Type B pancreatic cell (in vitro differentiated cells): ENCODE measurements at regions not wholly inside any gene's neighbourhood (a gene's known extent, or its start where the extent isn't known, plus 50 kb on each side); places are given as distances from the start of the nearest gene placed in this dataset.

Experiments used
- DNase-seq: peaks from one replicate; pipeline ENCODE4 v3.0.0; 2021; ENCODE audit warnings: mixed read lengths; ENCODE audit not compliant: unreplicated experiment; ENCODE audit errors: extremely low spot score
- H3K27ac Mint-ChIP-seq: 2 replicates; pipeline ENCODE4 v1.8.0; 2021; ENCODE audit warnings: mild to moderate bottlenecking, mixed read lengths
- H3K27me3 Mint-ChIP-seq: 2 replicates; pipeline ENCODE4 v1.8.0; 2021; ENCODE audit warnings: mixed read lengths
- H3K36me3 Mint-ChIP-seq: 2 replicates; pipeline ENCODE4 v1.8.0; 2021; ENCODE audit warnings: mixed read lengths
- H3K4me1 Mint-ChIP-seq: one replicate; pipeline ENCODE4 v1.8.0; 2021; ENCODE audit warnings: mixed read lengths; ENCODE audit not compliant: unreplicated experiment
- H3K4me3 Mint-ChIP-seq: 2 replicates; pipeline ENCODE4 v1.8.0; 2021; ENCODE audit warnings: mild to moderate bottlenecking, mixed read lengths
- H3K9me3 Mint-ChIP-seq: 2 replicates; pipeline ENCODE4 v1.8.0; 2021; ENCODE audit warnings: mixed read lengths
- TF ChIP-seq, protein P1 (sequence below): fragments of 200-600 bp; sonication (generic); conservative IDR thresholded peaks from 2 replicates; pipeline ENCODE4 v1.5.0; 2021; ENCODE audit warnings: antibody characterized with exemption, mild to moderate bottlenecking

DNA sequence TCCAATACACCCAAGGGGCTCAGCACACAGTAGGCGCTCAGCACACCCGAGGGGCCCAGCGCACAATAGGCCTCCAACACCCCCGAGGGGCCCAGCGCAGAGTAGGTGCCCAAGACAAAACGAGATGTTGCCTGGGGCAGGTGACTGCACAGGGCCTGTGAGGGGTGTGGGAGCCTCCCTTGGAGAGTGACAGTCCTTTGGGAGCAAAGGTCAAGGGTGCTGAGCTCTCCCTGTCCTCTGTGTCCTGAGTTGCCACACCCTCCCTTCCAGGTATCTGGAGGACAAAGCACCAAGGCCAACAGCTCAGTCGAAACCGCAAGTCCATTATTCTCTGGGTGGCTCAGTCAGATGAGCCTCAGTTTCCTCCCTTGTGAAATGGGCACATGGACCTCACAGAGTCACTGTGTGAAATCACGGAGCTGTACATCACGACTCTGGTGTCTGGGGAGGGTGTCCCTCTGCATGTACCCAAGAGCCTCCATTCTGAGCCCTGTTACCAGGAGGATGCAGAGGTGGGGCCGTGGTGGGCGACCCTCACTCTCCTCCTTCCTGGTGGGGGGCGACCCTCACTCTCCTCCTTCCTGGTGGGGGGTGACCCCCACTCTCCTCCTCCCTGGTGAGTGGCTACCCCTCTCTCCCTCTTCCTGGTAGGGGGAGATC, 81.3 kb downstream of the FOXL3 start:
- no peak for DNase-seq
- Mint-ChIP-seq H3K27ac (peak overlapping the region; percentile 58), H3K4me1 (peaks cover 23% of the 10 kb centered on the region), H3K36me3 (no peaks in the 10 kb centered on the region), H3K27me3 (peaks cover 7% of the 10 kb centered on the region), H3K4me3 (no peak overlapping the region), H3K9me3 (no peaks in the 10 kb centered on the region)
- TF ChIP-seq, protein P1, sequence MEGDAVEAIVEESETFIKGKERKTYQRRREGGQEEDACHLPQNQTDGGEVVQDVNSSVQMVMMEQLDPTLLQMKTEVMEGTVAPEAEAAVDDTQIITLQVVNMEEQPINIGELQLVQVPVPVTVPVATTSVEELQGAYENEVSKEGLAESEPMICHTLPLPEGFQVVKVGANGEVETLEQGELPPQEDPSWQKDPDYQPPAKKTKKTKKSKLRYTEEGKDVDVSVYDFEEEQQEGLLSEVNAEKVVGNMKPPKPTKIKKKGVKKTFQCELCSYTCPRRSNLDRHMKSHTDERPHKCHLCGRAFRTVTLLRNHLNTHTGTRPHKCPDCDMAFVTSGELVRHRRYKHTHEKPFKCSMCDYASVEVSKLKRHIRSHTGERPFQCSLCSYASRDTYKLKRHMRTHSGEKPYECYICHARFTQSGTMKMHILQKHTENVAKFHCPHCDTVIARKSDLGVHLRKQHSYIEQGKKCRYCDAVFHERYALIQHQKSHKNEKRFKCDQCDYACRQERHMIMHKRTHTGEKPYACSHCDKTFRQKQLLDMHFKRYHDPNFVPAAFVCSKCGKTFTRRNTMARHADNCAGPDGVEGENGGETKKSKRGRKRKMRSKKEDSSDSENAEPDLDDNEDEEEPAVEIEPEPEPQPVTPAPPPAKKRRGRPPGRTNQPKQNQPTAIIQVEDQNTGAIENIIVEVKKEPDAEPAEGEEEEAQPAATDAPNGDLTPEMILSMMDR, result no peak

DNA sequence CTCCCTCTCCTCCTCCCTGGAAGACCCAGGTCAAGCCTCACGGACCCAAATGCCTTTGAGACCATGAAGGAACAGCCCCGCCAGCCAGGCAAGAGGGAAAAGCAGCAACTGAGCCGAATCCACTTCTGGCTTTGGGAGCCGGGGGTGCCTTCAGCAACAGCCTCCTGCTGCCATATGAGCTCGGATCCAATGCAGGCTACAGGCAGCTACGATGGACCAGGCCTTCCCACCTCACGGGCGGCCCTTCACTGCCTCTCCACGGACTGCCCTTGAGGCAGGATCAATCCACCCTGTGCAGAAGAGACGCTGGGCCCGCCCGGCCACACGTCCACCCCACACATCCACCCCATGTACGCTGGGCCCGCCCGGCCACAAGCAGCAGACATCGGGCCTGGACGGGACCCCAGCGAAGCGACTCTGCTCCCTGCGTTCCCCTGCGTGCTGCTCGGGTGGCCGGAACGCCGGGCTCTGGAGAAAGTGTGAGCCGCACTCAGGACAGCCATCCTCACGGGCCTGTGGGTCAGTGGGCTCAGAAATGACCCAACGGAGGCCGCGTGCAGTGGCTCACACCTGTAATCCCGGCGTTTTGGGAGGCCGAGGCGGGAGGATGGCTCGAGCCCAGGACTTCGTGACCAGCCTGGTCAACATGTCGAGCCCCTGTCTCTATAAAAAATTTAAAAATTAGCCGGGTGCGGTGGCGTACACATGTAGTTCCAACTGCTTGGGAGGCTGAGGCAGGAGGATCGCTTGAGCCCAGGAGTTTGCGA, 82.0 kb downstream of the FOXL3 start:
- H3K36me3 Mint-ChIP-seq, result no peaks in the 10 kb centered on the region
- peak overlapping the region; percentile 44 for H3K4me3 Mint-ChIP-seq
- H3K9me3 Mint-ChIP-seq, result no peaks in the 10 kb centered on the region
- TF ChIP-seq, protein P1, result no peak
- H3K27ac Mint-ChIP-seq, result peak overlapping the region; percentile 76
- peaks cover 7% of the 10 kb centered on the region for H3K27me3 Mint-ChIP-seq
- no peak for DNase-seq
- H3K4me1 Mint-ChIP-seq, result peaks cover 16% of the 10 kb centered on the region

GRCh38 chr7:372546-372931, 82.6 kb downstream of the FOXL3 start:
- peak overlapping the region; percentile 44 for H3K4me3 Mint-ChIP-seq

DNA sequence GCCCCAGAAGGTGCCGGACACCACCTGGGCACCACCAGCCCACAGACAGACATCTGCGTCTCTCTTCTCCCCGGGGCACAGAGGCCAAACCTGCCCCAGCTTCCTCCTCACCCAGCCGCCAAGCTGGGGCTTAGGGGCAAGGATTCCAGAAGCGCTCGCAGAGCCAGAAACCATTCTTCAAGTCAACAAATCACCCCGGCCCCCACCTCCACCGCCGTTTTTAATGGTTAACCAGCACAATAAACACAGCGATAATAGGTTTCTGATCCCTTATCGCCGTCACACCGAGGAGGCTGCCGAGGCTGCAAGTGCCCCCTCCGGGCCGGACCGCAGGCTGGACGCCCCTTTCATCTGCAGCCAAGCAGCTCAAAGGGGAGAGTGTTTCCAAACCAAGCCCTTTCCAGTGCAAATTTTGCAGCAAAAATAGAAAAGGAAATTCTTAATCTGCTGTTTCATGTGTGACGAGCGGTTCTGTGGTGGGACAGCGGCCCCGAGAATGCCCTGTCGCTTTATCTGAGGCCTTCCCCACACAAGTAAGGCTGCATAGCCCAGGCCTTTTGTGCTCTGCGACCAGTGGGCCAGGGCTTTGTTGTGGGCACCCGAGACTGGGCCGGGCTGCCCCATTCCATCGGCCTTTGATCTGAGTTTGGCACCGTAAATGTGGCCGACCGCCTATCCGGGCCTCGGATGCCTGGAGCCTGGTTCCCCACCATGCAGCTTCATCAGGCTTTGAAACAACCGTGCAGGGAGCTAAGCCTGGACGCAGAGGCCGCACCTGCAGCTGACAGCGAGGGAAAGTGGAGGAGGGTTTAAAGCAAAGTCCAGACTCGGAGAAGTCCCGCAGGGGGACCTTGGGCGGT, 83.2 kb downstream of the FOXL3 start:
- H3K27ac Mint-ChIP-seq, result peak overlapping the region; percentile 76

More at GRCh38 chr7:372546-372931, 82.6 kb downstream of the FOXL3 start:
- Mint-ChIP-seq H3K9me3 (no peaks in the 10 kb centered on the region), H3K27ac (peak overlapping the region; percentile 76), H3K27me3 (peaks cover 5% of the 10 kb centered on the region), H3K36me3 (no peaks in the 10 kb centered on the region), H3K4me1 (peaks cover 14% of the 10 kb centered on the region)
- TF ChIP-seq, protein P1, result no peak
- no peak for DNase-seq

More for the DNA sequence above, 83.2 kb downstream of the FOXL3 start:
- no peaks in the 10 kb centered on the region for H3K36me3 Mint-ChIP-seq
- DNase-seq, result no peak
- peaks cover 8% of the 10 kb centered on the region for H3K27me3 Mint-ChIP-seq
- peaks cover 14% of the 10 kb centered on the region for H3K4me1 Mint-ChIP-seq
- peak overlapping the region; percentile 44 for H3K4me3 Mint-ChIP-seq
- no peaks in the 10 kb centered on the region for H3K9me3 Mint-ChIP-seq
- TF ChIP-seq, protein P1, result no peak
